Medulla oblongata (tissue), 1 donor: ENCODE measurements at regions not wholly inside any gene's neighbourhood (a gene's known extent, or its start where the extent isn't known, plus 50 kb on each side); places are given as distances from the start of the nearest gene placed in this dataset.
"Not testable (repeated sequence)": the region's sequence is repeated elsewhere in the genome, so short reads cannot be mapped to it uniquely, and the experiment has no call there.

Experiments
- DNase-seq: peaks from one replicate; pipeline ENCODE4 v3.0.0-alpha.2; 2015; ENCODE audit errors: extremely low spot score

DNA sequence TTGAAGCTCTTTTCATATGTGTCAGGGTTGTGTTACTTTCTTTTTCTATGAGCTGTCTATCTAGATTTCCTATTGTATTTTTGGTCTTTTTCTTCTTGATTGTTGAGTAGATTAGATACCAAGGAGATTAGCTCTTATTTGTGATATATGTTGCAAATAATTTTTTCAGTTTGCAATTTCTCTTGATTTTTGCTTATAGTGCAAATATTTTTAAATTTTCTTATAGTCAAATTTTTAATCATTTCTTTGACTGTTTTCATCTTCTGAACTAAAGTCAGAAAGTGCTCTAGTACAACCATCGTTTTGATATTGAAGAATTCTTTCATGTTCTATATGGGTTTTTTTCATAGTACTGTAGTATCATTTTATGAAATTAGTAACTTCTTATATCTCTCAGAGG is 193.7 kb downstream of the OSTF1 start:
- DNase-seq, result no peak

- no peak for DNase-seq
Measured at GRCh38 chr9:75289332-75289731, 201.0 kb downstream of the OSTF1 start.

- DNase-seq, result no peak
Measured at GRCh38 chr9:75299324-75299723, 211.0 kb downstream of the OSTF1 start.

DNA sequence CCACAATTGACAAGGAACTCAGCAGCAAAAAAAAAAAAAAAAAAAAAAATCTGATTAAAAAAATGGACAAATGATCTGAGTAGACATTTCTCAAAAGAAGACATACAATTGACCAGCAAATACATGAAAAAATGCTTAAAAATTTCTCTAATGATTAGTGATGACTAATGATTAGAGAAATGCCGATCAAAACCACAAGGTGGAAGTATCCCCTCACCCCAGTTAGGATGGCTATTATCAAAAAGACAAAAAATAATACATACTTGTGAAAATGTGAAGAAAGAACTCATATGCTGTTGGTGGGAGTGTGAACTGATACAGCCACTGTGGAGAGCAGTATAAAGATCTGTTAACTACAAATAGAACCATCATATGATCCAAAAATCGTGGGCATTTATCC is 245.3 kb downstream of the OSTF1 start:
- DNase-seq, result no peak

- no peak for DNase-seq
Measured at GRCh38 chr9:75358846-75359245, 270.5 kb downstream of the OSTF1 start.

- DNase-seq, result no peak
Measured at GRCh38 chr9:75359638-75360037, 271.3 kb downstream of the OSTF1 start.

- no peak for DNase-seq
Measured at GRCh38 chr9:75360252-75360651, 271.9 kb downstream of the OSTF1 start.

DNA sequence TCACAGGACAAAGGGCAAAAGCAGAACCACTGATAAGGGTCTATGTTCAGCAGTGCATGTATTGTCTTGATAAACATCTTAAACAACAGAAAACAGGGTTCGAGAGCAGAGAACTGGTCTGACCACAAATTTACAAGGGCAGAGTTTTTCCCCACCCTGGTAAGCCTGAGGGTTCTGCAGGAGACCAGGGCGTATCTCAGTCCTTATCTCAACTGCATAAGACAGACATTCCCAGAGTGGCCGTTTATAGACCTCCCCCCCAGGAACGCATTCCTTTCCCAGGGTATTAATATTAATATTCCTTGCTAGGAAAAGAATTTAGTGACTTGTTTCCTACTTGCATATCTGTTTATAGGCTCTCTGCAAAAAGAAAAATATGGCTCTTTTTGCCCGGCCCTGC is 274.1 kb downstream of the OSTF1 start:
- not testable (repeated sequence) for DNase-seq

DNA sequence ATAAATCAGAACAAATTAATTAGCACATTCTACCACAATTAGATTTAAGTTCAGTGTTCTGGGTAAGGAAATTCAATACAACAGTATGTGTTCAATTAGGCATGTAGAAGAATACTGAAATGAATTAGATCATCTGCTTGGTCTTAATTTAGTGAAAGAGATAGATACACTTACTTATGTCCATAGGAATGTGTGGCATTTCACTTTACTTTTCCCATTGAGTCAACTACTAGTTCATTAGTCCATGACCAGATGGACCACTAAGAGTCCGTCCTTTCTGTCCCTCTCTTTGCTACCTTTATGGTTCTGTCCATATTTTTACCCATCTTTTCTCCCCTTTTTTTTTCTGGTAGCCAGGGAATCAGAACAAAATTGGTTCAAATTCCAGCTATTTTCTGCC is 276.9 kb downstream of the OSTF1 start:
- DNase-seq, result no peak

GRCh38 chr9:75369989-75370388 is 281.7 kb downstream of the OSTF1 start:
- no peak for DNase-seq

DNA sequence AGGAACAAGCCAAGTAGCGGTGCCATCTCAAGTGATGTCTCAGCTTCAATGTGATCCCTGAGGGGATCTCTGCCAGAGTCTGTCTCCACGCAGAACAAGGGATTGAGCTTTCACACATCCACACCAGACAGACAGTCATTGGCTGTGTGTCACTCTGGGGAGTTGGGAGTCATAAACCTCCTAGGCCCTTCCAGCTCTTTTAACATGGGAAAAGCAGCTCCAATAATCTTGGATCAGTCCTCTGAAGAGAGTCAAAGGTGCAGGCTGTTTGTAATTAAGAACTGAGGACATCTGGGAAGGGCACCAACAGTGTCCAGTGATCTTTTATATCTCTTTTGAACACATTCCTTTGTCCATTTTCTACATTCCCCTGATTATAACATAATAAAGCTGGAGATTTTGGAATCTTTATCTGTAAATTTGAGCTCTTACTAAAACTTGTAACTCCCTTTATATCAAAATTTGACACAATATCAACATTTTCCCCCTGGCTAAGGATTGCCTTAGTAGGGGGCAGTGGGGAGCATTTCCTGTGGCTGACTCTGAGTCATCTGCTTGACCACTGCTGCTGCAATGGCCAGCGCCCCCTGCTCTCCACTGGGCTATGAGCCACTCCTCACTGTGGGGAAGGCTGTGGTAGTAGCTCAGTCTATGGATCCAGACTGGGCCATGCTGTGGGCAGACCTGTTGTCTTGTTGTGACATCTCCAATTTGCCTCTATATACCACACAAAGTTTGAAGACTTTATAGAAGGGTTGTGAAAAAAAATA is 284.4 kb downstream of the OSTF1 start:
- DNase-seq, result no peak

GRCh38 chr9:75376680-75377254 is 288.5 kb downstream of the OSTF1 start:
- DNase-seq, result no peak

- no peak for DNase-seq
Measured at GRCh38 chr9:75378036-75378435, 289.7 kb downstream of the OSTF1 start.

GRCh38 chr9:75378926-75379325 is 290.6 kb downstream of the OSTF1 start:
- DNase-seq, result no peak

GRCh38 chr9:75382126-75382525 is 293.8 kb downstream of the OSTF1 start:
- DNase-seq, result no peak

- DNase-seq, result not testable (repeated sequence)
Measured at GRCh38 chr9:75383420-75384034, 295.2 kb downstream of the OSTF1 start.

DNA sequence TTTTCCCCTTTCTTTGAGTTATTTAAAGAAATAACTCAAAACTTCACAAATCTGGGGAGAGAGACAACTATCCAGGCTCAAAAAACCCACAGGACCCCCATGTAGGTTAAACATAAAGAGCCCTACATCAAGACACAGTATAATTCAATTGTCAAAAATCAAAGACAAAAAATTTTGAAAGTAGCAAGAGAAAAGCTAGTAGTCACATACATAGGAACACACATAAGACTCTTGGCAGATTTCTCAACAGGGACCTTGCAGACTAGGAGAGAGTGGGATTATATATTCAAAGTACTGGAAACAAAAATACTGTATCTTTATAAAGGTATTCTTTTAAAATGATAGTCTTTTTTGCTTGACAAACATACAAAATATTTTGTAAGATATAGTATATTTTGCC is 296.9 kb downstream of the OSTF1 start:
- DNase-seq, result no peak

- no peak for DNase-seq
Measured at GRCh38 chr9:75389101-75389500, 300.8 kb downstream of the OSTF1 start.

GRCh38 chr9:75390951-75391350 is 302.6 kb downstream of the OSTF1 start:
- DNase-seq, result no peak

GRCh38 chr9:75391497-75391896 is 303.2 kb downstream of the OSTF1 start:
- no peak for DNase-seq

- no peak for DNase-seq
Measured at GRCh38 chr9:75395336-75395735, 307.0 kb downstream of the OSTF1 start.

DNA sequence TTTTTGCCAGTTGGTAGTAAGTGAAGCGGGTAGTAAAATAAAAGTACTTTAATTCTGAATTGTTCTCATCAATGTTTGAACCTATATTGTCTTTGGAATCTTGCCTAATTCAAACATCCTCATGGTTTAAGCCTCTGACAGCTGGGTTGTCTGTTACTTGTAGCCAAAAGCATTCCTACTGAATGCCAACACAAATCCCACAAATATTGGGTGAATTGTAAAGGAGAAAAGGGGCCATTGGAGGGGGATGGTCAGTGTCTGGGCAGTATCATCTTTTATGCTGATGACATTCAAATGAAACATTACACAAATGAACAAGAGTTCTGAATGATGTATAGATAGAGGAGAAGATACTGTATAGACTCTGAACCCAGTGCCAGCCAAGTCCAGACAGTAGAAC is 309.5 kb downstream of the OSTF1 start:
- DNase-seq, result no peak

DNA sequence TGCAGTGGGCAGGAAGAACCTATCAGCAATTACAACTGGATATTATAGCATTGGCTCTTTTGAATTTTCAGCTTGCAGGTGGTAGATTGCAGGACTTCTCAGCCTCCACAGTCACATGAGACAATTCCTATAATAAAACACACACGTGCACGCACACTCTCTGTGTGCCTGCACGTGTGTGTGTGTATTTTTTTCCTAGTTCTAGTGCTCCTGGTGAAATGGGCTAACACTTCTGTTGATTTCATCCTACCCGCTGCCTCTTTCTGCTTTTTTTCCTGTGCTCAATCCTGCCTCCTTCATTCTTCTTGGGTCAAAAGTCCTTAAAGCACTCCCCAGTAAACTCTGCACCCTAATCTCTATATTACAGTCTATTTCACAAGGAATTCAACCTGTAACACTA is 320.1 kb downstream of the OSTF1 start:
- DNase-seq, result no peak
